ENCODE measurements at regions not wholly inside any gene's neighbourhood (a gene's known extent, or its start where the extent isn't known, plus 50 kb on each side); places are given as distances from the start of the nearest gene placed in this dataset.

GRCh38 chr5:160479220-160479619 is 57.6 kb downstream of the PTTG1 start:
- TF ChIP-seq CTCF (IDR thresholded peaks at IDR 0.05) = no peak
- Mint-ChIP-seq H3K4me1 (ENCODE audit: low read depth) (peaks cover 13% of the 10 kb centered on the region), H3K4me3 (ENCODE audit: unreplicated experiment) (no peak overlapping the region), H3K27me3 (ENCODE audit: low read depth) (peaks cover under 1% of the 10 kb centered on the region), H3K27ac (ENCODE audit: unreplicated experiment) (no peak overlapping the region), H3K9me3 (ENCODE audit: low read depth) (no peaks in the 10 kb centered on the region), H3K36me3 (ENCODE audit: low read depth) (no peaks in the 10 kb centered on the region)
- DNase-seq (ENCODE audit: low spot score) = no peak

GRCh38 chr5:160479926-160480325 is 58.3 kb downstream of the PTTG1 start:
- Mint-ChIP-seq H3K4me1 (ENCODE audit: low read depth) (peaks cover 13% of the 10 kb centered on the region), H3K27me3 (ENCODE audit: low read depth) (peaks cover 3% of the 10 kb centered on the region), H3K27ac (ENCODE audit: unreplicated experiment) (no peak overlapping the region), H3K4me3 (ENCODE audit: unreplicated experiment) (no peak overlapping the region), H3K36me3 (ENCODE audit: low read depth) (no peaks in the 10 kb centered on the region), H3K9me3 (ENCODE audit: low read depth) (no peaks in the 10 kb centered on the region)
- no peak for TF ChIP-seq CTCF (IDR thresholded peaks at IDR 0.05)
- no peak for DNase-seq (ENCODE audit: low spot score)

- no peak overlapping the region for H3K27ac Mint-ChIP-seq (ENCODE audit: unreplicated experiment)
- no peak overlapping the region for H3K4me3 Mint-ChIP-seq (ENCODE audit: unreplicated experiment)
These were observed 59.0 kb downstream of the PTTG1 start for GRCh38 chr5:160480652-160481051.

GRCh38 chr5:160484678-160485077 is 63.0 kb downstream of the PTTG1 start:
- Mint-ChIP-seq H3K27me3 (ENCODE audit: low read depth) (peaks cover 10% of the 10 kb centered on the region), H3K27ac (ENCODE audit: unreplicated experiment) (no peak overlapping the region), H3K36me3 (ENCODE audit: low read depth) (no peaks in the 10 kb centered on the region), H3K4me3 (ENCODE audit: unreplicated experiment) (no peak overlapping the region), H3K4me1 (ENCODE audit: low read depth) (peaks cover 7% of the 10 kb centered on the region), H3K9me3 (ENCODE audit: low read depth) (no peaks in the 10 kb centered on the region)
- DNase-seq (ENCODE audit: low spot score) = no peak
- TF ChIP-seq CTCF (IDR thresholded peaks at IDR 0.05) = no peak

More at GRCh38 chr5:160480652-160481051, 59.0 kb downstream of the PTTG1 start:
- H3K9me3 Mint-ChIP-seq (ENCODE audit: low read depth) = no peaks in the 10 kb centered on the region
- H3K36me3 Mint-ChIP-seq (ENCODE audit: low read depth) = no peaks in the 10 kb centered on the region
- DNase-seq (ENCODE audit: low spot score) = no peak
- H3K4me1 Mint-ChIP-seq (ENCODE audit: low read depth) = peaks cover 13% of the 10 kb centered on the region
- TF ChIP-seq CTCF (IDR thresholded peaks at IDR 0.05) = no peak
- peaks cover 3% of the 10 kb centered on the region for H3K27me3 Mint-ChIP-seq (ENCODE audit: low read depth)

GRCh38 chr5:160485364-160485969 is 63.8 kb downstream of the PTTG1 start:
- no peaks in the 10 kb centered on the region for H3K36me3 Mint-ChIP-seq (ENCODE audit: low read depth)
- no peaks in the 10 kb centered on the region for H3K9me3 Mint-ChIP-seq (ENCODE audit: low read depth)
- TF ChIP-seq CTCF (IDR thresholded peaks at IDR 0.05) = no peak
- H3K27me3 Mint-ChIP-seq (ENCODE audit: low read depth) = peaks cover 10% of the 10 kb centered on the region
- H3K4me3 Mint-ChIP-seq (ENCODE audit: unreplicated experiment) = no peak overlapping the region
- H3K27ac Mint-ChIP-seq (ENCODE audit: unreplicated experiment) = no peak overlapping the region
- DNase-seq (ENCODE audit: low spot score) = no peak
- H3K4me1 Mint-ChIP-seq (ENCODE audit: low read depth) = no peaks in the 10 kb centered on the region

Measured in chondrocyte (in vitro differentiated cells).